OCI-LY1 (cell line): ENCODE measurements at regions not wholly inside any gene's neighbourhood (a gene's known extent, or its start where the extent isn't known, plus 50 kb on each side); places are given as distances from the start of the nearest gene placed in this dataset.

Experiments used
- H2AFZ ChIP-seq: fragments of 200-600 bp; sonication (generic), shearing (Covaris generic); 2 replicates; pipeline ENCODE4 v1.6.0; 2014; ENCODE audit warnings: antibody characterized with exemption, mild to moderate bottlenecking, low read length
- H3F3A ChIP-seq: fragments of 200-600 bp; sonication (generic), shearing (Covaris generic); 2 replicates; pipeline ENCODE4 v1.6.0; 2014; ENCODE audit warnings: mild to moderate bottlenecking, antibody characterized with exemption, low read length, moderate library complexity; ENCODE audit not compliant: insufficient read depth
- H3K27ac ChIP-seq: fragments of 200-600 bp; sonication (generic); 2 replicates; pipeline ENCODE4 v1.5.1; 2014; ENCODE audit warnings: low read length, mixed run types, mild to moderate bottlenecking, low read depth; ENCODE audit not compliant: poor library complexity, severe bottlenecking
- H3K27me3 ChIP-seq: fragments of 200-600 bp; sonication (generic); 2 replicates; pipeline ENCODE4 v1.6.0; 2014; ENCODE audit warnings: antibody characterized with exemption, mild to moderate bottlenecking, low read length, moderate library complexity; ENCODE audit not compliant: insufficient read depth
- H3K36me3 ChIP-seq: fragments of 200-600 bp; sonication (generic); 2 replicates; pipeline ENCODE4 v1.6.1; 2014; ENCODE audit warnings: mild to moderate bottlenecking, antibody characterized with exemption, low read length, moderate library complexity, mixed read lengths; ENCODE audit not compliant: insufficient read depth
- H3K4me1 ChIP-seq: fragments of 200-600 bp; sonication (generic); 2 replicates; pipeline ENCODE4 v1.5.1; 2014; ENCODE audit warnings: mild to moderate bottlenecking, low read length, moderate library complexity; ENCODE audit not compliant: insufficient read depth, severe bottlenecking
- H3K4me2 ChIP-seq: fragments of 200-600 bp; sonication (generic), shearing (Covaris generic); 2 replicates; pipeline ENCODE4 v1.6.1; 2014; ENCODE audit warnings: low read length
- H3K4me3 ChIP-seq: fragments of 200-600 bp; sonication (generic); 2 replicates; pipeline ENCODE4 v1.5.1; 2014; ENCODE audit warnings: low read length, low read depth, mild to moderate bottlenecking, mixed read lengths; ENCODE audit not compliant: poor library complexity, severe bottlenecking
- H3K79me2 ChIP-seq: fragments of 200-600 bp; shearing (Covaris generic); 2 replicates; pipeline ENCODE4 v1.6.1; 2016; ENCODE audit warnings: mixed run types, low read length, mixed read lengths; ENCODE audit not compliant: insufficient read depth
- H3K9ac ChIP-seq: fragments of 200-600 bp; sonication (generic), shearing (Covaris generic); 2 replicates; pipeline ENCODE4 v1.6.1; 2014; ENCODE audit warnings: mild to moderate bottlenecking, low read length, mixed read lengths
- H3K9me2 ChIP-seq: fragments of 200-600 bp; sonication (generic), shearing (Covaris generic); 2 replicates; pipeline ENCODE4 v1.6.1; 2014; ENCODE audit warnings: low read depth, mild to moderate bottlenecking, low read length, mixed read lengths
- H3K9me3 ChIP-seq: fragments of 200-600 bp; shearing (Covaris generic); 2 replicates; pipeline ENCODE4 v1.6.1; 2014; ENCODE audit warnings: low read length, mixed read lengths
- H4K20me1 ChIP-seq: fragments of 200-600 bp; sonication (generic), shearing (Covaris generic); 2 replicates; pipeline ENCODE4 v1.6.0; 2016; ENCODE audit warnings: mild to moderate bottlenecking, low read length; ENCODE audit not compliant: insufficient read depth
- CTCF ChIP-seq: fragments of 200-600 bp; sonication (generic), shearing (Covaris generic); IDR thresholded peaks from 2 replicates; pipeline ENCODE4 v1.5.1; 2017; ENCODE audit warnings: mild to moderate bottlenecking, antibody characterized with exemption, low read length, moderate library complexity, mixed read lengths
- EZH2 ChIP-seq: fragments of 200-600 bp; sonication (generic), shearing (Covaris generic); IDR thresholded peaks from 2 replicates; pipeline ENCODE4 v1.8.0; 2017; ENCODE audit warnings: borderline replicate concordance, mixed run types, mild to moderate bottlenecking, antibody characterized with exemption, low read length, moderate library complexity, mixed read lengths

GRCh38 chr2:128399690-128400291 is 81.1 kb upstream of the HS6ST1 start:
- Histone ChIP-seq H3K27ac (no peak overlapping the region), H3K79me2 (no peaks in the 10 kb centered on the region), H2AFZ (no peak overlapping the region), H4K20me1 (no peaks in the 10 kb centered on the region), H3K4me1 (no peaks in the 10 kb centered on the region), H3K27me3 (no peaks in the 10 kb centered on the region; the same call in 1 of the 2 replicates), H3K9me3 (no peaks in the 10 kb centered on the region), H3K4me2 (no peak overlapping the region), H3K9ac (no peak overlapping the region), H3K36me3 (no peaks in the 10 kb centered on the region), H3K9me2 (no peaks in the 10 kb centered on the region), H3K4me3 (no peak overlapping the region), H3F3A (no peaks in the 10 kb centered on the region)
- TF ChIP-seq CTCF (no peak), EZH2 (no peak)

- no peak overlapping the region for H2AFZ ChIP-seq
- no peak overlapping the region for H3K4me3 ChIP-seq
- H3K79me2 ChIP-seq, result no peaks in the 10 kb centered on the region
- no peak overlapping the region for H3K27ac ChIP-seq
- no peak for TF ChIP-seq EZH2
- no peak for TF ChIP-seq CTCF
- no peaks in the 10 kb centered on the region; the same call in 1 of the 2 replicates for H3K27me3 ChIP-seq
- no peak overlapping the region for H3K9ac ChIP-seq
- no peaks in the 10 kb centered on the region for H3F3A ChIP-seq
- H4K20me1 ChIP-seq, result no peaks in the 10 kb centered on the region
- H3K9me2 ChIP-seq, result no peaks in the 10 kb centered on the region
- no peaks in the 10 kb centered on the region for H3K4me1 ChIP-seq
- H3K9me3 ChIP-seq, result no peaks in the 10 kb centered on the region
- no peaks in the 10 kb centered on the region for H3K36me3 ChIP-seq
- H3K4me2 ChIP-seq, result no peak overlapping the region
These were observed 83.0 kb upstream of the HS6ST1 start for GRCh38 chr2:128401680-128402079.

- Histone ChIP-seq H3K9ac (no peak overlapping the region), H3K4me1 (no peaks in the 10 kb centered on the region), H3K9me3 (no peaks in the 10 kb centered on the region), H3K36me3 (no peaks in the 10 kb centered on the region), H3K4me2 (no peak overlapping the region), H2AFZ (no peak overlapping the region), H3K27me3 (no peaks in the 10 kb centered on the region; the same call in 1 of the 2 replicates), H3K27ac (no peak overlapping the region), H3F3A (no peaks in the 10 kb centered on the region), H3K9me2 (no peaks in the 10 kb centered on the region), H3K79me2 (no peaks in the 10 kb centered on the region), H4K20me1 (no peaks in the 10 kb centered on the region), H3K4me3 (no peak overlapping the region)
- TF ChIP-seq CTCF (no peak), EZH2 (no peak)
These were observed 84.4 kb upstream of the HS6ST1 start for GRCh38 chr2:128402911-128403670.
